Kidney (tissue), 13 donors: ENCODE measurements at regions not wholly inside any gene's neighbourhood (a gene's known extent, or its start where the extent isn't known, plus 50 kb on each side); places are given as distances from the start of the nearest gene placed in this dataset.
A peak's percentile ranks its signal among the peaks of the same experiment; 100 is the strongest.

Experiments
- DNase-seq, 5 donors: peaks; one replicate each; pipeline ENCODE4 v3.0.0-alpha.2; 2013 to 2020
- FAIRE-seq: peaks from 2 replicates; lab custom pipeline; 2012; peaks lifted over from hg19 to GRCh38; lab: Jason Lieb, UNC
- H3K27ac ChIP-seq, 2 donors: one replicate each; pipeline ENCODE4 v1.7.0; 2013; ENCODE audit warnings: low read depth in 2 of 2, low read length in 2 of 2, inconsistent platforms in 1 of 2
- H3K27me3 ChIP-seq: one replicate; pipeline ENCODE4 v1.7.1; 2013; ENCODE audit warnings: low read length, inconsistent platforms; ENCODE audit not compliant: control insufficient read depth, insufficient read depth
- H3K36me3 ChIP-seq, 3 donors: one replicate each; pipeline versions ENCODE4 v1.7.0 to v1.7.1; 2013; ENCODE audit warnings: low read length in 3 of 3, control low read depth in 1 of 3, inconsistent platforms in 1 of 3; ENCODE audit not compliant: insufficient read depth in 3 of 3, control insufficient read depth in 2 of 3
- H3K4me1 ChIP-seq, 3 donors: one replicate each; pipeline versions ENCODE4 v1.7.0 to v1.7.1; 2013; ENCODE audit warnings: low read length in 3 of 3, inconsistent platforms in 1 of 3, low read depth in 1 of 3; ENCODE audit not compliant: control insufficient read depth in 2 of 3, insufficient read depth in 2 of 3
- H3K4me3 ChIP-seq, 3 donors: one replicate each; pipeline versions ENCODE4 v1.7.0 to v1.8.1; 2013; ENCODE audit warnings: low read length in 3 of 3, control low read depth in 1 of 3, inconsistent platforms in 1 of 3
- H3K9ac ChIP-seq, 3 donors: one replicate each; pipeline versions ENCODE4 v1.7.0 to v1.7.1; 2013; ENCODE audit warnings: low read length in 3 of 3, control low read depth in 1 of 3, inconsistent platforms in 1 of 3
- H3K9me3 ChIP-seq, 3 donors: one replicate each; pipeline versions ENCODE4 v1.7.0 to v1.7.1; 2013; ENCODE audit warnings: low read length in 3 of 3, control low read depth in 1 of 3, inconsistent platforms in 1 of 3; ENCODE audit not compliant: control insufficient read depth in 2 of 3, insufficient read depth in 1 of 3
- intact Hi-C: fragments of 100-400 bp; cut with DNase I; formaldehyde crosslinking; loops from one replicate; pipeline ENCODE4 v1.11.1; 2022
- TF ChIP-seq, protein P1 (sequence below): IDR thresholded peaks from 3 replicates; pipeline ENCODE4 v1.5.1; 2012; ENCODE audit warnings: mild to moderate bottlenecking, moderate library complexity, borderline replicate concordance; ENCODE audit not compliant: insufficient read depth; ENCODE audit errors: extremely low read depth
- donor health status: control.
- donor health status: control.
- donor health status: control.
- donor health status: control.
- donor health status: control.
- donor health status: DM: yes; HTN: yes; CAD: no.
- donor health status: Normal renal cell carcinoma (clear cell type).

DNA sequence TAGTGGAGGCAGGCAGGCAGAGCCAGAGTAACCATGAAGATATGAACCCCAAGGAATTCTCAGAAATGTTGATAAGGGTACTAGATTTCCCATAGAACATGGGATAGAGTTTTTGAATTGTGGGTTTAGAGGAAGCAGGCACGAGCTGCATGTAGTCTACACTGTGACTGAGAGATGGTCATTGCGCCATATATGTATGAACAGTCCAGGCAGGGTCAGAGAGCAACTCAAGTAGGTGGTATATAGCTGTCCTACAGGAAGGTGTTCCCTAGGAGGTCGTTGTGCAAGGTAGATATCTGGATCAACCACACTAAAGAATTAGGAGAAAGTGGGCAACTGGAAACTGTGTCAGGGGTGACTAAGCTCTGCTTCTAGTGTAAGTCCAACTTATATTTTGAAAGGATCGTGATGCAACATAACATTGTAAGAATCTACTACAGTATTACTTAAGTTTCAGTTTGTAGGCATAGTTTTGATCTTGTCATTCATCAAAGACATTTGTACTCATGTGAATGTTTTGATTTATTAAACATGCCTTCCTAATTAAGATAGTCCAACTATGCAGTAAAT is 94.6 kb downstream of the HPGD start:
- Histone ChIP-seq H3K9ac (no peak overlapping the region), H3K36me3 (no peaks in the 10 kb centered on the region), H3K9me3 (no peaks in the 10 kb centered on the region), H3K27ac (no peak overlapping the region), H3K4me3 (no peak overlapping the region), H3K4me1 (no peaks in the 10 kb centered on the region), H3K27me3 (no peaks in the 10 kb centered on the region)
- no peak for DNase-seq
- TF ChIP-seq, protein P1, sequence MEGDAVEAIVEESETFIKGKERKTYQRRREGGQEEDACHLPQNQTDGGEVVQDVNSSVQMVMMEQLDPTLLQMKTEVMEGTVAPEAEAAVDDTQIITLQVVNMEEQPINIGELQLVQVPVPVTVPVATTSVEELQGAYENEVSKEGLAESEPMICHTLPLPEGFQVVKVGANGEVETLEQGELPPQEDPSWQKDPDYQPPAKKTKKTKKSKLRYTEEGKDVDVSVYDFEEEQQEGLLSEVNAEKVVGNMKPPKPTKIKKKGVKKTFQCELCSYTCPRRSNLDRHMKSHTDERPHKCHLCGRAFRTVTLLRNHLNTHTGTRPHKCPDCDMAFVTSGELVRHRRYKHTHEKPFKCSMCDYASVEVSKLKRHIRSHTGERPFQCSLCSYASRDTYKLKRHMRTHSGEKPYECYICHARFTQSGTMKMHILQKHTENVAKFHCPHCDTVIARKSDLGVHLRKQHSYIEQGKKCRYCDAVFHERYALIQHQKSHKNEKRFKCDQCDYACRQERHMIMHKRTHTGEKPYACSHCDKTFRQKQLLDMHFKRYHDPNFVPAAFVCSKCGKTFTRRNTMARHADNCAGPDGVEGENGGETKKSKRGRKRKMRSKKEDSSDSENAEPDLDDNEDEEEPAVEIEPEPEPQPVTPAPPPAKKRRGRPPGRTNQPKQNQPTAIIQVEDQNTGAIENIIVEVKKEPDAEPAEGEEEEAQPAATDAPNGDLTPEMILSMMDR = no peak
- intact Hi-C loops = no loop called here
- no peak for FAIRE-seq

DNA sequence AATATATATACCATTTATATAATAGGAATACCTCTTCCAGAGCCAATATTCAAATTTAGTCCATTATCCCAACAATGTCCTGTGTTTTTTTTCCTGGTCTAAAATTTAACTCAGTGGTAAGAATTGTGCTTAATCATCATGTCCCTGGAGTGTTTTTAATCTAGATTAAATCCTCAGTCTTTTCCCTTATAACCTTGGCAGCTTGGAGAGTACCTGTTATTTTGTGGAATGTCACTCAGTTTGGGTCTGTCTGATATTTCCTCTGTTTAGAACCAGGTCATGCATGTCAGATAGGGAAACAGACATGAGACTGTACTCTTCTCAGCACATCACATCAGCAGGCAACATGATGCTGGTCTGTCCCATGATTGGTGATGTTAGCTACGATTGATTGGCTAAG is 96.6 kb downstream of the HPGD start:
- H3K27me3 ChIP-seq = no peaks in the 10 kb centered on the region
- no peak overlapping the region for H3K27ac ChIP-seq
- TF ChIP-seq, protein P1 = no peak
- no peak overlapping the region for H3K4me3 ChIP-seq
- no peaks in the 10 kb centered on the region for H3K4me1 ChIP-seq
- H3K9ac ChIP-seq = no peak overlapping the region
- FAIRE-seq (no peak), DNase-seq (no peak)
- intact Hi-C loops = no loop called here
- no peaks in the 10 kb centered on the region for H3K36me3 ChIP-seq
- H3K9me3 ChIP-seq = no peaks in the 10 kb centered on the region

DNA sequence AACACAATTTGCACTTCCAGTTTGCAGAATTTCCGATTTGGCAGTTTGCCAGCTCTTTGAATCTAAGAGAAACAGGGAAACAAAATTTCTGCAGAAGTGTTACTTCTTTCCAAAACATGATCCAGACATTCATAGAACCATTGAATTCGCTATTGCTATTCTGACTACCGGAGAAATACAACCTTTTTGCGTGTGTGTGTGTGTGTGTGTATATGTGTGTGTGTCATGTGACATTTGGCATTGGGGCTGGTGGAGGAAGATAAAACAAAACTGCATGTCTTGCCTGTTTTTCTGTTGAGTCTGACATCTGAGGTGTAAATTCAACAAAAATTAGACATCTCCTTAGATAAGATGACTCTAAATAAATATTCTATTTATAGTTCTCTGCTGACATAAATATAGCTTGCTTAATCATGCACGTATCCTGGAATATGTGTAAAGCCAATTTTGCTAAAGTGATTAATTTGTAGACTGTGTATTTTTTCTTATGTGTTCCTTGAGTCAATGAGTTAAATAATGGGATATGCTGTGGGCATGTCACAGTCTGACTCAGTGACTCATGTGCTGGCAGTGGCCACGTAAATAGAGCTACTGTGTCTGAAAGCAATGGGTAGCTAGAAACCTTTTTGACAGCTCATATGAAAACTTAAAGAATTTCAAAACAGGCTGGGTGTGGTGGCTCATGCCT is 98.9 kb downstream of the HPGD start:
- Histone ChIP-seq H3K36me3 (no peaks in the 10 kb centered on the region), H3K27ac (peak overlapping the region in 1 of 2 donors; percentile 18), H3K9ac (no peak overlapping the region), H3K9me3 (no peaks in the 10 kb centered on the region), H3K27me3 (no peaks in the 10 kb centered on the region), H3K4me1 (no peaks in the 10 kb centered on the region), H3K4me3 (no peak overlapping the region)
- TF ChIP-seq, protein P1 = no peak
- DNase-seq = peak in 1 of 5 donors; percentile 34
- intact Hi-C loops = no loop called here
- no peak for FAIRE-seq
